SK-N-SH (cell line): ENCODE measurements at regions not wholly inside any gene's neighbourhood (a gene's known extent, or its start where the extent isn't known, plus 50 kb on each side); places are given as distances from the start of the nearest gene placed in this dataset.

Experiments
- CTCF ChIA-PET: fragments of 300-600, 350-600 bp; formaldehyde crosslinking; extraction: SDS; loops from one replicate; lab custom pipeline; 2021; lab: Yijun Ruan, JAX
- POLR2A ChIA-PET: fragments of 350-600 bp; sonication (Branson Sonifier 250); formaldehyde crosslinking; extraction: SDS; loops from one replicate; lab custom pipeline; 2020; ENCODE audit warnings: antibody characterized with exemption, inconsistent platforms; lab: Yijun Ruan, JAX
- DNase-seq: peaks from one replicate; pipeline ENCODE4 v3.0.0; 2012
- H2AFZ ChIP-seq: fragments of 200-600 bp; sonication (generic); 2 replicates; pipeline ENCODE4 v1.8.1; 2016; ENCODE audit warnings: antibody characterized with exemption, mild to moderate bottlenecking, low read depth
- H3F3A ChIP-seq: fragments of 200-600 bp; sonication (generic); replicated peaks from 2 replicates; pipeline ENCODE3; 2016; ENCODE audit warnings: antibody characterized with exemption, mild to moderate bottlenecking; ENCODE audit not compliant: insufficient read depth
- H3K27ac ChIP-seq, 2 experiments: fragments of 200-500 bp in 1 of 2; fragments of 200-600 bp in 1 of 2; sonication (Bioruptor generic) in 1 of 2; sonication (generic), shearing (Covaris generic) in 1 of 2; 2 replicates each; pipeline versions ENCODE4 v1.5.1 to v1.6.1; 2014 to 2016; ENCODE audit warnings: low read depth in 2 of 2, inconsistent platforms in 1 of 2, low read length in 1 of 2, mild to moderate bottlenecking in 1 of 2, mixed read lengths in 1 of 2
- H3K27me3 ChIP-seq: fragments of 200-600 bp; sonication (generic), shearing (Covaris generic); 2 replicates; pipeline ENCODE4 v1.6.1; 2016; ENCODE audit warnings: mixed run types; ENCODE audit not compliant: insufficient read depth
- H3K36me3 ChIP-seq, 2 experiments: fragments of 200-500 bp in 1 of 2; fragments of 200-600 bp in 1 of 2; sonication (Bioruptor generic) in 1 of 2; sonication (generic) in 1 of 2; replicated peaks in 1 of 2; 2 replicates each; pipeline versions ENCODE3 to v1.5.1; 2014 to 2016; ENCODE audit warnings: low read length in 1 of 2, mild to moderate bottlenecking in 1 of 2; ENCODE audit not compliant: insufficient read depth in 2 of 2, control insufficient read depth in 1 of 2
- H3K4me1 ChIP-seq, 2 experiments: fragments of 200-500 bp in 1 of 2; fragments of 200-600 bp in 1 of 2; sonication (Bioruptor generic) in 1 of 2; sonication (generic), shearing (Covaris generic) in 1 of 2; 2 replicates each; pipeline versions ENCODE4 v1.5.1 to v1.6.1; 2014 to 2016; ENCODE audit warnings: low read depth in 1 of 2, low read length in 1 of 2, mixed run types in 1 of 2; ENCODE audit not compliant: insufficient read depth in 2 of 2, control insufficient read depth in 1 of 2
- H3K4me2 ChIP-seq: fragments of 200-600 bp; sonication (generic), shearing (Covaris generic); 2 replicates; pipeline ENCODE4 v1.6.1; 2017; ENCODE audit warnings: mixed run types
- H3K4me3 ChIP-seq, 2 experiments: fragments of 200-500 bp in 1 of 2; fragments of 200-600 bp in 1 of 2; sonication (Bioruptor generic) in 1 of 2; sonication (generic), shearing (Covaris generic) in 1 of 2; 2 replicates each; pipeline versions ENCODE4 v1.5.1 to v1.8.1; 2014 to 2016; ENCODE audit warnings: low read depth in 2 of 2, inconsistent platforms in 1 of 2, low read length in 1 of 2, mild to moderate bottlenecking in 1 of 2, mixed read lengths in 1 of 2, moderate library complexity in 1 of 2
- H3K79me2 ChIP-seq: fragments of 200-600 bp; sonication (generic); 2 replicates; pipeline ENCODE4 v1.8.1; 2017; ENCODE audit warnings: mild to moderate bottlenecking; ENCODE audit not compliant: insufficient read depth
- H3K9ac ChIP-seq: fragments of 200-600 bp; sonication (generic); 2 replicates; pipeline ENCODE4 v1.6.1; 2017; ENCODE audit warnings: mixed run types
- H3K9me2 ChIP-seq: fragments of 200-600 bp; sonication (generic); 2 replicates; pipeline ENCODE4 v1.6.1; 2017; ENCODE audit warnings: mixed run types
- H3K9me3 ChIP-seq: fragments of 200-600 bp; sonication (generic); 2 replicates; pipeline ENCODE4 v1.6.1; 2017; ENCODE audit warnings: mixed run types, mild to moderate bottlenecking, moderate library complexity
- H4K20me1 ChIP-seq: fragments of 200-600 bp; sonication (generic); 2 replicates; pipeline ENCODE4 v1.6.1; 2017; ENCODE audit warnings: mild to moderate bottlenecking, mixed run types; ENCODE audit not compliant: insufficient read depth
- ELF1 ChIP-seq: IDR thresholded peaks from 2 replicates; pipeline ENCODE4 v1.4.0; 2012
- EP300 ChIP-seq, 2 experiments: IDR thresholded peaks; 2 replicates each; pipeline versions ENCODE4 v1.4.0 to v1.6.1; 2012; ENCODE audit warnings: borderline replicate concordance in 1 of 2, low read depth in 1 of 2, low read length in 1 of 2
- FOSL2 ChIP-seq: IDR thresholded peaks from 2 replicates; pipeline ENCODE4 v1.4.0; 2012; ENCODE audit warnings: low read depth, mild to moderate bottlenecking, moderate library complexity, borderline replicate concordance
- GABPA ChIP-seq: IDR thresholded peaks from 2 replicates; pipeline ENCODE4 v1.4.0; 2012; ENCODE audit warnings: low read depth, mild to moderate bottlenecking
- JUND ChIP-seq: IDR thresholded peaks from 2 replicates; pipeline ENCODE4 v1.4.0; 2012
- MAX ChIP-seq: IDR thresholded peaks from 2 replicates; pipeline ENCODE4 v1.4.0; 2012; ENCODE audit warnings: low read depth
- MEF2A ChIP-seq: IDR thresholded peaks from 2 replicates; pipeline ENCODE4 v1.4.0; 2012; ENCODE audit warnings: low read depth, borderline replicate concordance
- POLR2AphosphoS5 ChIP-seq: IDR thresholded peaks from 2 replicates; pipeline ENCODE4 v1.6.1; 2012; ENCODE audit warnings: low read depth, low read length
- USF1 ChIP-seq: IDR thresholded peaks from 2 replicates; pipeline ENCODE4 v1.4.0; 2012; ENCODE audit warnings: low read depth, borderline replicate concordance
- WGBS: methylation state at CpG from one replicate; pipeline ENCODE4 v1.1.6; 2017; ENCODE audit warnings: low lambda C conversion rate; 5-methylcytosine and 5-hydroxymethylcytosine counted together

- H3K4me3 ChIP-seq = no peak overlapping the region
- H3K4me1 ChIP-seq = no peaks in the 10 kb centered on the region
- H2AFZ ChIP-seq = no peak overlapping the region
- no peaks in the 10 kb centered on the region; the same call in 1 of the 2 replicates for H3K27me3 ChIP-seq
- no peaks in the 10 kb centered on the region for H3K79me2 ChIP-seq
- CTCF ChIA-PET = no interaction called here
- TF ChIP-seq FOSL2 = no peak
- no peak for TF ChIP-seq EP300 (IDR thresholded peaks at IDR 0.05; ENCODE audit: borderline replicate concordance in 1 of 2, low read depth in 1 of 2, low read length in 1 of 2)
- no peaks in the 10 kb centered on the region for H3K9me2 ChIP-seq
- H3F3A ChIP-seq = no peaks in the 10 kb centered on the region
- no peaks in the 10 kb centered on the region for H3K9me3 ChIP-seq
- POLR2A ChIA-PET = no interaction called here
- no peak overlapping the region for H3K27ac ChIP-seq
- no peak overlapping the region for H3K9ac ChIP-seq
- DNase-seq = no peak
- no peaks in the 10 kb centered on the region for H4K20me1 ChIP-seq
- H3K4me2 ChIP-seq = no peak overlapping the region
- 40% methylated on average over 2 of the region's 2 CpGs for WGBS
- H3K36me3 ChIP-seq = no peaks in the 10 kb centered on the region
These were observed 85.0 kb upstream of the TACR1 start for GRCh38 chr2:75284345-75284744.

GRCh38 chr2:75278821-75279379, 79.6 kb upstream of the TACR1 start:
- Histone ChIP-seq H3K4me3 (no peak overlapping the region), H3K9ac (no peak overlapping the region), H3K9me2 (no peaks in the 10 kb centered on the region), H3K36me3 (no peaks in the 10 kb centered on the region), H3K27me3 (no peaks in the 10 kb centered on the region), H3K79me2 (no peaks in the 10 kb centered on the region), H3F3A (peaks cover 11% of the 10 kb centered on the region), H3K9me3 (no peaks in the 10 kb centered on the region), H3K4me2 (no peak overlapping the region), H2AFZ (no peak overlapping the region), H4K20me1 (no peaks in the 10 kb centered on the region), H3K27ac (no peak overlapping the region), H3K4me1 (peaks cover 0 to 14% of the 10 kb centered on the region in 2 experiments; a peak in 2 of 4 replicates)
- POLR2A ChIA-PET = no interaction called here
- DNase-seq = no peak
- TF ChIP-seq GABPA = no peak
- CTCF ChIA-PET = interaction anchor here (1.3 to 1.7 kb wide), 2 partner anchors 12 to 22 kb away, joined by 4 read pairs; no protein-coding TSS in a partner anchor
- WGBS = 87% methylated on average over 5 of the region's 5 CpGs

GRCh38 chr2:75278314-75278713, 79.0 kb upstream of the TACR1 start:
- Histone ChIP-seq H2AFZ (no peak overlapping the region), H3K4me3 (no peak overlapping the region), H4K20me1 (no peaks in the 10 kb centered on the region), H3K36me3 (no peaks in the 10 kb centered on the region), H3K27me3 (no peaks in the 10 kb centered on the region), H3K79me2 (no peaks in the 10 kb centered on the region), H3K9ac (no peak overlapping the region), H3K4me1 (peaks cover 0 to 14% of the 10 kb centered on the region in 2 experiments; a peak in 2 of 4 replicates), H3K9me2 (no peaks in the 10 kb centered on the region), H3K4me2 (no peak overlapping the region), H3F3A (peaks cover 11% of the 10 kb centered on the region), H3K9me3 (no peaks in the 10 kb centered on the region), H3K27ac (no peak overlapping the region)
- POLR2A ChIA-PET = no interaction called here
- CTCF ChIA-PET = interaction anchor here (1.3 to 1.7 kb wide), 2 partner anchors 11 to 22 kb away, joined by 4 read pairs; no protein-coding TSS in a partner anchor
- TF ChIP-seq JUND = no peak
- no peak for TF ChIP-seq MEF2A
- no peak for TF ChIP-seq POLR2AphosphoS5
- TF ChIP-seq GABPA = no peak
- TF ChIP-seq USF1 = no peak
- no peak for TF ChIP-seq ELF1
- no peak for TF ChIP-seq MAX
- 90% methylated on average over 3 of the region's 3 CpGs for WGBS
- DNase-seq = no peak
